ENCODE measurements at regions not wholly inside any gene's neighbourhood (a gene's known extent, or its start where the extent isn't known, plus 50 kb on each side); places are given as distances from the start of the nearest gene placed in this dataset.

DNA sequence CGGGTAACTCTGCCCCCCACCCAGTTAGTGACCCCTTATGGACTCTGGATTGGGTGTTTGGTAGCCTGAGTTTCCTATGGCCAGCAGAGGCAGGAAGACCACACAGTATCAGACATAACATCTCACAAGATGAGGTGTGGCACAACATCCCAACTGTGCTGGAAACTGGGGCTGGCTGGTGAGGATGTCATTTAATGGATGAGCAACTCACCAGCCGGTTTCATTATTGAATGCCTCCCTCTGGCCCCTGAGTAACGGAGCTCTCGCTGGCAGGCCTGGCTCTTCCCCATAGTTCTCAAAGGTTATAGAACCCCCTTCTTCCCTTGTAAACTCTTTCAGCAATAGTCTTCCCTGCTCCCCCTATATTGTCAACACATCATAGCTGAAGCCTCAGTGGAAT lies 195.0 kb downstream of the BCL11A start:
- CTCF ChIA-PET, result interaction anchor here (0.7 kb wide), 1 partner anchor 371 kb away, joined by 3 read pairs; no protein-coding TSS in a partner anchor
- Histone ChIP-seq H3K4me1 (no peaks in the 10 kb centered on the region), H3K9me3 (no peaks in the 10 kb centered on the region), H3K4me3 (no peak overlapping the region), H3K27ac (no peak overlapping the region), H3K4me2 (no peak overlapping the region)
- ATAC-seq (no peak), DNase-seq (ENCODE audit: low read depth in 1 of 2, low spot score in 1 of 2) (no peak), FAIRE-seq (no peak)
- TF ChIP-seq CEBPB (IDR thresholded peaks at IDR 0.05) (no peak), HOXA7 (CRISPR knock-in tag; IDR thresholded peaks at IDR 0.05) (no peak), ZFP36 (IDR thresholded peaks at IDR 0.05; ENCODE audit: borderline replicate concordance, partially characterized antibody) (no peak), BHLHE40 (IDR thresholded peaks at IDR 0.05; ENCODE audit: low read depth, low read length) (no peak), GATA3 (IDR thresholded peaks at IDR 0.05; ENCODE audit: borderline replicate concordance) (no peak)
- POLR2A ChIA-PET, result no interaction called here
- 70% methylated on average over 4 of the region's 4 CpGs for WGBS (ENCODE audit: missing lambda C conversion rate)

DNA sequence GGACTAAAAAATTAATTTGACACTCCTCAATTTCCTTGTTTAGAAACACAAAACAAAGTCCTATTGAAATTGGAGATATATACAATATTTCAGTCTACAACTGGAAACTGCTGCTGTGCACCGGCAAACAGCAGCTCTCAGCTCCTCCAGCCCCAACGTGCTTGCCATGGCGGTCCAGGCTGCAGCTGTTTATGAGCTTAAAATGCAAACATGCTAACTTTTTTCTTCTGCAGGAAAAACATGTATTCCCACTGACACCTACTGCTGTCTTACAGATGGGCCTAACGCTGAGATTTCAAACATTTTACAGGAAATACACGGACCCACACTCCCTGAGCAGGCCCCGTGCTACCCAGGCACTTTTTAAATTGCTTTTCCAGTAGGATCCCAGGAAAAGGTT lies 195.5 kb downstream of the BCL11A start:
- FAIRE-seq (no peak), ATAC-seq (no peak), DNase-seq (ENCODE audit: low read depth in 1 of 2, low spot score in 1 of 2) (no peak)
- POLR2A ChIA-PET, result no interaction called here
- 53% methylated on average over 6 of the region's 6 CpGs for WGBS (ENCODE audit: missing lambda C conversion rate)
- Histone ChIP-seq H3K4me2 (no peak overlapping the region), H3K27ac (no peak overlapping the region), H3K4me1 (no peaks in the 10 kb centered on the region), H3K9me3 (no peaks in the 10 kb centered on the region), H3K4me3 (no peak overlapping the region)
- no peak for TF ChIP-seq HEYL (CRISPR knock-in tag; IDR thresholded peaks at IDR 0.05)
- no peak for TF ChIP-seq ZSCAN20 (CRISPR knock-in tag; IDR thresholded peaks at IDR 0.05)
- no peak for TF ChIP-seq MYC (IDR thresholded peaks at IDR 0.05; ENCODE audit: borderline replicate concordance, low read length)
- no peak for TF ChIP-seq ZC3H11A (IDR thresholded peaks at IDR 0.05)
- TF ChIP-seq, protein P1, sequence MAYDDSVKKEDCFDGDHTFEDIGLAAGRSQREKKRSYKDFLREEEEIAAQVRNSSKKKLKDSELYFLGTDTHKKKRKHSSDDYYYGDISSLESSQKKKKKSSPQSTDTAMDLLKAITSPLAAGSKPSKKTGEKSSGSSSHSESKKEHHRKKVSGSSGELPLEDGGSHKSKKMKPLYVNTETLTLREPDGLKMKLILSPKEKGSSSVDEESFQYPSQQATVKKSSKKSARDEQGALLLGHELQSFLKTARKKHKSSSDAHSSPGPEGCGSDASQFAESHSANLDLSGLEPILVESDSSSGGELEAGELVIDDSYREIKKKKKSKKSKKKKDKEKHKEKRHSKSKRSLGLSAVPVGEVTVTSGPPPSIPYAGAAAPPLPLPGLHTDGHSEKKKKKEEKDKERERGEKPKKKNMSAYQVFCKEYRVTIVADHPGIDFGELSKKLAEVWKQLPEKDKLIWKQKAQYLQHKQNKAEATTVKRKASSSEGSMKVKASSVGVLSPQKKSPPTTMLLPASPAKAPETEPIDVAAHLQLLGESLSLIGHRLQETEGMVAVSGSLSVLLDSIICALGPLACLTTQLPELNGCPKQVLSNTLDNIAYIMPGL (CRISPR knock-in tag; IDR thresholded peaks at IDR 0.05; ENCODE audit: borderline replicate concordance), result no peak
- TF ChIP-seq HDAC2 (IDR thresholded peaks at IDR 0.05), result no peak
- no peak for TF ChIP-seq RNF2 (IDR thresholded peaks at IDR 0.05; ENCODE audit: borderline replicate concordance, low read depth)
- CTCF ChIA-PET, result no interaction called here

DNA sequence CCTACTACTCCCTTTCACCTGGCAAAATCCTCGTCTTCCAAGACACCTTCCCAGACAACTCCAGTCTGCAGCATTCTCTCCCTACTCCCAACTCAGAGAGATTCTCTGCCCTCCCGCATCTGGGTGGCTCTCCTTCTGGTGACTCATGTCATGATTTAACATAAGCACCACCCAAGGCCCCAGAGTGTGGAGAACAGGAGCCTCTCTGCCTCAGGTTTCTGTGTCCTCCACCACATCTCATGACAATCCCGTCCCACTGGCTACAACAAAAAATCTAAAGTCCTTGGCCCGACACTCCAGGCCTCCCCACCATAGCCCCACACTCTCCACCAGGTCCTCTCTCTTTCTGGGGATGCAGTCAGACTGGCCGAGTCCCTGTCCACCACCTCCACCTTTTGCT lies 197.1 kb downstream of the BCL11A start:
- 21% methylated on average over 5 of the region's 5 CpGs for WGBS (ENCODE audit: missing lambda C conversion rate)
- CTCF ChIA-PET, result no interaction called here
- no peak for ATAC-seq
- H3K9me3 ChIP-seq, result no peaks in the 10 kb centered on the region
- H3K27ac ChIP-seq, result no peak overlapping the region
- FAIRE-seq, result no peak
- TF ChIP-seq HOXB5 (CRISPR knock-in tag; IDR thresholded peaks at IDR 0.05), result no peak
- TF ChIP-seq, protein P2, sequence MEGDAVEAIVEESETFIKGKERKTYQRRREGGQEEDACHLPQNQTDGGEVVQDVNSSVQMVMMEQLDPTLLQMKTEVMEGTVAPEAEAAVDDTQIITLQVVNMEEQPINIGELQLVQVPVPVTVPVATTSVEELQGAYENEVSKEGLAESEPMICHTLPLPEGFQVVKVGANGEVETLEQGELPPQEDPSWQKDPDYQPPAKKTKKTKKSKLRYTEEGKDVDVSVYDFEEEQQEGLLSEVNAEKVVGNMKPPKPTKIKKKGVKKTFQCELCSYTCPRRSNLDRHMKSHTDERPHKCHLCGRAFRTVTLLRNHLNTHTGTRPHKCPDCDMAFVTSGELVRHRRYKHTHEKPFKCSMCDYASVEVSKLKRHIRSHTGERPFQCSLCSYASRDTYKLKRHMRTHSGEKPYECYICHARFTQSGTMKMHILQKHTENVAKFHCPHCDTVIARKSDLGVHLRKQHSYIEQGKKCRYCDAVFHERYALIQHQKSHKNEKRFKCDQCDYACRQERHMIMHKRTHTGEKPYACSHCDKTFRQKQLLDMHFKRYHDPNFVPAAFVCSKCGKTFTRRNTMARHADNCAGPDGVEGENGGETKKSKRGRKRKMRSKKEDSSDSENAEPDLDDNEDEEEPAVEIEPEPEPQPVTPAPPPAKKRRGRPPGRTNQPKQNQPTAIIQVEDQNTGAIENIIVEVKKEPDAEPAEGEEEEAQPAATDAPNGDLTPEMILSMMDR (IDR thresholded peaks at IDR 0.05), result no peak
- TF ChIP-seq, protein P3, sequence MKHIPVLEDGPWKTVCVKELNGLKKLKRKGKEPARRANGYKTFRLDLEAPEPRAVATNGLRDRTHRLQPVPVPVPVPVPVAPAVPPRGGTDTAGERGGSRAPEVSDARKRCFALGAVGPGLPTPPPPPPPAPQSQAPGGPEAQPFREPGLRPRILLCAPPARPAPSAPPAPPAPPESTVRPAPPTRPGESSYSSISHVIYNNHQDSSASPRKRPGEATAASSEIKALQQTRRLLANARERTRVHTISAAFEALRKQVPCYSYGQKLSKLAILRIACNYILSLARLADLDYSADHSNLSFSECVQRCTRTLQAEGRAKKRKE (CRISPR knock-in tag; IDR thresholded peaks at IDR 0.05; ENCODE audit: low read depth), result no peak
- H3K4me3 ChIP-seq, result no peak overlapping the region
- no peaks in the 10 kb centered on the region for H3K4me1 ChIP-seq
- no peak overlapping the region for H3K4me2 ChIP-seq
- POLR2A ChIA-PET, result no interaction called here
- DNase-seq (ENCODE audit: low read depth in 1 of 2, low spot score in 1 of 2), result no peak

DNA sequence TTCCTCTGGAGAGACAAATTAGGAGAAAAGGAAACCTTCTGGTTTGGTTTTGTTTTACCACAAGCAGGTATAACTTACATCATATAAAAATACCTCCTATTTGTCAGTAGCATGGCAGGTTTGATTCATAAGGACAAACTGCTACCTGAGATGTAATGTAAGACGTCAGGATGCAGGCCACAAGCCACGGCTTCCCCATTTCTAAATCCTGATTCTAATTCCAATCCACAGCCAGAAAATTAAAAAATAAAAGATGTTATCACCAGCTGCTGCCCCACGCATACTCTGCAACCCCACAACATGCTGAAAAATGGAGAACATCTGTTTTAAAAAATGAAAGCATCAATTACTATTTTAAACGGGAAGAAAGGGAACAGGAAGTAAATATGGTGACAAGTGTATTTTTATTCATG lies 197.6 kb downstream of the BCL11A start:
- CTCF ChIA-PET, result no interaction called here
- 31% methylated on average over 4 of the region's 4 CpGs for WGBS (ENCODE audit: missing lambda C conversion rate)
- no peak for TF ChIP-seq EHF (CRISPR knock-in tag; IDR thresholded peaks at IDR 0.05)
- TF ChIP-seq, protein P3 (CRISPR knock-in tag; IDR thresholded peaks at IDR 0.05; ENCODE audit: low read depth), result no peak
- TF ChIP-seq RFX5 (IDR thresholded peaks at IDR 0.05), result no peak
- TF ChIP-seq FOSB (CRISPR knock-in tag; IDR thresholded peaks at IDR 0.05), result no peak
- no peak for TF ChIP-seq KDM5A (IDR thresholded peaks at IDR 0.05)
- no peak for TF ChIP-seq JUN (IDR thresholded peaks at IDR 0.05)
- no peak for TF ChIP-seq EHMT2 (IDR thresholded peaks at IDR 0.05; ENCODE audit: low read depth)
- no peak for TF ChIP-seq MAFK (IDR thresholded peaks at IDR 0.05; ENCODE audit: partially characterized antibody)
- no peak for TF ChIP-seq EP300 (IDR thresholded peaks at IDR 0.05)
- TF ChIP-seq, protein P2 (IDR thresholded peaks at IDR 0.05), result no peak
- TF ChIP-seq, protein P4, sequence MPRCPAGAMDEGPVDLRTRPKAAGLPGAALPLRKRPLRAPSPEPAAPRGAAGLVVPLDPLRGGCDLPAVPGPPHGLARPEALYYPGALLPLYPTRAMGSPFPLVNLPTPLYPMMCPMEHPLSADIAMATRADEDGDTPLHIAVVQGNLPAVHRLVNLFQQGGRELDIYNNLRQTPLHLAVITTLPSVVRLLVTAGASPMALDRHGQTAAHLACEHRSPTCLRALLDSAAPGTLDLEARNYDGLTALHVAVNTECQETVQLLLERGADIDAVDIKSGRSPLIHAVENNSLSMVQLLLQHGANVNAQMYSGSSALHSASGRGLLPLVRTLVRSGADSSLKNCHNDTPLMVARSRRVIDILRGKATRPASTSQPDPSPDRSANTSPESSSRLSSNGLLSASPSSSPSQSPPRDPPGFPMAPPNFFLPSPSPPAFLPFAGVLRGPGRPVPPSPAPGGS (IDR thresholded peaks at IDR 0.05), result no peak

More for the DNA sequence above, 197.6 kb downstream of the BCL11A start:
- Histone ChIP-seq H3K4me3 (no peak overlapping the region), H3K4me1 (no peaks in the 10 kb centered on the region), H3K27ac (no peak overlapping the region), H3K9me3 (no peaks in the 10 kb centered on the region), H3K4me2 (no peak overlapping the region)
- FAIRE-seq, result no peak
- no peak for DNase-seq (ENCODE audit: low read depth in 1 of 2, low spot score in 1 of 2)
- ATAC-seq, result no peak
- POLR2A ChIA-PET, result no interaction called here

Data from A549 (cell line).